ENCODE measurements at regions not wholly inside any gene's neighbourhood (a gene's known extent, or its start where the extent isn't known, plus 50 kb on each side); places are given as distances from the start of the nearest gene placed in this dataset.

DNA sequence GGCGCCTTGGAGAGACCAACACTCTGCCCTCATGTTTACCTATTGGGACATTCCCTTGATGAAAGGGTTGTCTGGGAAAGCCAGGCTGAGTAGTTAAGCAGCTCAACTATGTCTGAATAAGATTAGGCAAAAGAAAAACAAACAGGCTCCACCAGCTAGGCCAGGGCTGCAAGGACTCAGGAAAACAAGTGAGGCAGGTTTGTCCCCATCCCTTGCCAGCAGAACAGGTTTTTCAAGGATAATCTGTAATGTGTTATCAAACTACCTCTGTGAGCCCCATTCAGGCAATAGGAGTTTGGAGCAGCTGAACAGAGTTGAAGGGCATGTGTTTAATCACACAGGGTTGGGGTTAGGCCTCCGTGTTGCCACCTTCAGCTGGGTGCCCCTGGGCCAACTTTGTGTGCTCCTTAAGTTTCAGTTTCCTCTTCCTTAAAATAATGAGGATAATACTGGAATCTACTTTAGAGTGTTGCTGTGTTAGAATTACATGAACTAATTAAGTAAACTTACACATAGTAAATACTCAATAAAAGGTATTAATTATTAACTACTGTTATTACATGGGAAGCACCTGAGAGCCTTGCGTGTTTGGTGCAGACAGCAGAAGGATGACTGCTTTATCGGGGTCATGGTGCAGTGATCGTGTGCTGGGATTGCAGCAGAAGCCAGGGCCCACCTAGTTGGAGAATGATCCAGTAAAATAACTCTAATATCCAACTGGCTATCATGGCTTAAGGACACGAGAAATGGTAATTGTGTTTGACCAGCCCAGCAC is 72.1 kb upstream of the ATP10B start:
- intact Hi-C loops (cut with DNase I; ENCODE audit: low total_unique reads) = no loop called here
- no peak overlapping the region for H3K4me3 ChIP-seq (ENCODE audit: low read depth, poor library complexity, severe bottlenecking)
- WGBS, 2 donors = 75 to 79% methylated on average over 6 of the region's 6 CpGs
- TF ChIP-seq, protein P1, sequence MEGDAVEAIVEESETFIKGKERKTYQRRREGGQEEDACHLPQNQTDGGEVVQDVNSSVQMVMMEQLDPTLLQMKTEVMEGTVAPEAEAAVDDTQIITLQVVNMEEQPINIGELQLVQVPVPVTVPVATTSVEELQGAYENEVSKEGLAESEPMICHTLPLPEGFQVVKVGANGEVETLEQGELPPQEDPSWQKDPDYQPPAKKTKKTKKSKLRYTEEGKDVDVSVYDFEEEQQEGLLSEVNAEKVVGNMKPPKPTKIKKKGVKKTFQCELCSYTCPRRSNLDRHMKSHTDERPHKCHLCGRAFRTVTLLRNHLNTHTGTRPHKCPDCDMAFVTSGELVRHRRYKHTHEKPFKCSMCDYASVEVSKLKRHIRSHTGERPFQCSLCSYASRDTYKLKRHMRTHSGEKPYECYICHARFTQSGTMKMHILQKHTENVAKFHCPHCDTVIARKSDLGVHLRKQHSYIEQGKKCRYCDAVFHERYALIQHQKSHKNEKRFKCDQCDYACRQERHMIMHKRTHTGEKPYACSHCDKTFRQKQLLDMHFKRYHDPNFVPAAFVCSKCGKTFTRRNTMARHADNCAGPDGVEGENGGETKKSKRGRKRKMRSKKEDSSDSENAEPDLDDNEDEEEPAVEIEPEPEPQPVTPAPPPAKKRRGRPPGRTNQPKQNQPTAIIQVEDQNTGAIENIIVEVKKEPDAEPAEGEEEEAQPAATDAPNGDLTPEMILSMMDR (IDR thresholded peaks at IDR 0.05) = no peak
- no peak for TF ChIP-seq POLR2A (IDR thresholded peaks at IDR 0.05)
- peak in 1 of 2 donors; percentile 74 for DNase-seq (ENCODE audit: low spot score in 2 of 2)

DNA sequence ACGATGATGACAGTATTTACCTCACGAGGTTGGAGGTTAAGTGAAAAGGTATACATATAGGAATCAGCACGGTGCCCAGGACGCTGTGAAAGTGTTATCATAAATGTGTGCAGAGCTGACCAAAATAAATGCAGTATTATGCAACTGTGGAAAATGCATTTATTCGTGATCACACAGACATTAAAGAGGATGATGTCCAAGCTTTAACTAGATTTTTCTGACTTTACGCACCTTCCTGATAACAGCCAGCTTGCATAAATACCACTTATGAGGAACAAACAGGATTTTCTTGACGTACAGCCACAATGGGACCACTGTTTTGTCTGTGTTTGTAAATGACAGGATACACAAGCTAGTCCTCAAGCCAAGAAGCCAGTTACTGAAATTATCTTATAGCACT is 71.4 kb upstream of the ATP10B start:
- DNase-seq (ENCODE audit: low spot score in 2 of 2) = no peak
- no peak overlapping the region for H3K4me3 ChIP-seq (ENCODE audit: low read depth, poor library complexity, severe bottlenecking)
- intact Hi-C loops (cut with DNase I; ENCODE audit: low total_unique reads) = no loop called here
- TF ChIP-seq POLR2A (IDR thresholded peaks at IDR 0.05) = no peak
- TF ChIP-seq, protein P1 (IDR thresholded peaks at IDR 0.05) = no peak
- 84 to 86% methylated on average over 7 of the region's 7 CpGs for WGBS, 2 donors

DNA sequence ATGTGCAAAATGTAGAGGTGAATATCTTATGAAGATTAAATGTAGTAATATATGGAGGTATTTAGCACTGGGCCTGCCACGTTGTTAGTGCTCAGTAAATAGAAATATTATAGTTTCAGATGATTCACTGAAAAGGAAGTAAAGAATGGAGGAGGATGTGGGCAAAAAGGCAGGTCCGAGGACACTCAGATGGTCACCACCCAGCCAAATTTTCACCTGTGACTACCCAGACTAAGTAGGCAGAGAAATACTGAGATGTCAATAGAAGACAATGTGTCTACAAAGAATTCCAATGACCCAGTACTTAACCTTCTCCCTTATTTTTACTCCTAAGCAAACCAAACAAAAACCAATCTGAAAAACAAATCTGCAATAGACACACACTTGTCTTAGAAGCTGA is 70.3 kb upstream of the ATP10B start:
- WGBS, 2 donors = 82 to 90% methylated on average over 2 of the region's 2 CpGs
- H3K4me3 ChIP-seq (ENCODE audit: low read depth, poor library complexity, severe bottlenecking) = no peak overlapping the region
- no peak for TF ChIP-seq POLR2A (IDR thresholded peaks at IDR 0.05)
- TF ChIP-seq, protein P1 (IDR thresholded peaks at IDR 0.05) = no peak
- intact Hi-C loops (cut with DNase I; ENCODE audit: low total_unique reads) = no loop called here
- no peak for DNase-seq (ENCODE audit: low spot score in 2 of 2)

DNA sequence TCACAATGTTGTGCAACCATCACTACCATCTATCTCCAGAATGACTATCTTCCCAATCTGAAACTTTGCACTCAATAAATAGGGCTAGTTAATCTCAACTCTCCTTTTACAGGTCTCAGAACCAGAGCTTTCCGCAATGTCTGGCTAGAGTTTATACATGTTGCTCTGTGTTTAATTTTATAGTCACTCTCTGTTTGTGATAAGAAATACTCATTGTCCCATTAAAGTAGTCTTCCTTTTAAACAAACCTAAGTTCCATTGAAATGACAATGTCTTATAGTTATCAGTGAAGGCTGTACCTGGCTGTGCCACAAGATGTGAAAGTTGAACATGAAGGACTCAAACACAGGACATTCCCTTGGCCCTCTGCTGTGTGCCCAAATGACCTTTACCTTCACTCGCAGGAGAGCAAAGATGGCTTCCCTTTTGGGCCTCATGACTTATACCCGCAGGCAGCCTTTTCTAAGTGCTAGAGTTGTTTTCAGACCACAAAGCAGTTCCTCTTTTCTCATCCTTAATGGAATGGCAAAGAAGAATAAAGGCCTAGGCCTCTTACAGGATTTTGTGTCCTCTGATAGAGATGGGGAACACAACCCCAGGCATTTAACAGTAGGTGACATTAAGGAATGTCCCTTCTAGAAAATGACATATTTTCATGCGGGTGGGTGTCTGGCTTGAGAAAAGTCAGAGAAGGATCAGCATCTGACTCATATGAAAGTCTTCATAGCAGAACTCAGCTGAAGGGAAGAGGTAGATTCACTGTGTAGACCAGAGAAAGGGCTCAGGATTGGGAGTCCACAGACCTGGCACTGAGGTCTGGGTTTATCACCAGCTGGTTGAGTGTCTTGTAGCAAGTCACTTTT is 69.6 kb upstream of the ATP10B start:
- no peak overlapping the region for H3K4me3 ChIP-seq (ENCODE audit: low read depth, poor library complexity, severe bottlenecking)
- intact Hi-C loops (cut with DNase I; ENCODE audit: low total_unique reads) = no loop called here
- no peak for DNase-seq (ENCODE audit: low spot score in 2 of 2)
- TF ChIP-seq, protein P1 (IDR thresholded peaks at IDR 0.05) = no peak
- TF ChIP-seq POLR2A (IDR thresholded peaks at IDR 0.05) = no peak
- 94 to 98% methylated on average over 4 of the region's 4 CpGs for WGBS, 2 donors

DNA sequence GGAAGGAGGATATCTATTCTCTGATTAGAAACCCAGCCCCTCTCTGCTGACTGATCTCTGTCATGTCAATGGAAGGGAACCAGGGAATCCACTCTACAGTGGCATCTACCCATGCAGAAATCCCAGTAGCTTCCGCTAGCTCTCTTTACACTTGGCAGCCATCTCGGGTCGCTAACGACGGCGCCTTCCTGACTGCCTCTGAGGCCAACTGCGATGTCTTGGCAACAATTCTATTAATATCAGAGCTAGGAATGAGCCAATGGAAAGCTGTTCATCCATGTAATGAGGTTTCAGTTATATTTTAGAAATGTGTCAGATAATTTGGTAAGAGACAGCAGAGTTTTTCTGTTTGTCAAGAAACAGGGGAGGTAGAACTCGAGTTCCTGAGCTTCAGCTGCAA is 67.6 kb upstream of the ATP10B start:
- intact Hi-C loops (cut with DNase I; ENCODE audit: low total_unique reads) = no loop called here
- 68 to 74% methylated on average over 8 of the region's 8 CpGs for WGBS, 2 donors
- TF ChIP-seq POLR2A (IDR thresholded peaks at IDR 0.05) = no peak
- TF ChIP-seq, protein P1 (IDR thresholded peaks at IDR 0.05) = no peak

More for the DNA sequence above, 67.6 kb upstream of the ATP10B start:
- DNase-seq (ENCODE audit: low spot score in 2 of 2) = no peak
- H3K4me3 ChIP-seq (ENCODE audit: low read depth, poor library complexity, severe bottlenecking) = no peak overlapping the region

All from lower leg skin (tissue), 4 donors.